ENCODE measurements at regions not wholly inside any gene's neighbourhood (a gene's known extent, or its start where the extent isn't known, plus 50 kb on each side); places are given as distances from the start of the nearest gene placed in this dataset.

DNA sequence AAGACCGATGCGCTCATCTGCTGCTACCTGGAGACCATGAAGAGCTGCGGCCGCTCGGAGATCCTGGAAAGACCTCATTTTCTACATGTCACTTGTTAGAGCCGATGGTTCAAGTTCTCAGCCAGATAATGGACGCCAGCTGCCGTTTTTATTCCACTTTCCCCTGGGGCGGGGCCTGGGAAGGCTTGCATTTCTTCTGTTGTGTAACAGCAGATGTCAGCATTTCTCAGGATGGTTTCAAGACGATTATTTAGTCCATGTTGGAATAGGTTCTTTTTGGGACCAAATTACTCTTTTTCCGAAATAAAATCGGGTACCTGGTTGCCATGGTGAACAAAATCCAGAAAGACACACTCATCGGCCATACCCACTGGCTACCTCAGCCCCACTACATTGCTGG, 1418.3 kb downstream of the CDH11 start:
- Histone ChIP-seq H3K27me3 (no peaks in the 10 kb centered on the region), H3K27ac (no peak overlapping the region), H3K9ac (ENCODE audit: low read depth in 2 of 2, low read length in 2 of 2) (no peak overlapping the region), H3K9me3 (no peaks in the 10 kb centered on the region), H3K36me3 (no peaks in the 10 kb centered on the region), H3K4me3 (no peak overlapping the region), H3K4me1 (no peaks in the 10 kb centered on the region)
- TF ChIP-seq, protein P1, sequence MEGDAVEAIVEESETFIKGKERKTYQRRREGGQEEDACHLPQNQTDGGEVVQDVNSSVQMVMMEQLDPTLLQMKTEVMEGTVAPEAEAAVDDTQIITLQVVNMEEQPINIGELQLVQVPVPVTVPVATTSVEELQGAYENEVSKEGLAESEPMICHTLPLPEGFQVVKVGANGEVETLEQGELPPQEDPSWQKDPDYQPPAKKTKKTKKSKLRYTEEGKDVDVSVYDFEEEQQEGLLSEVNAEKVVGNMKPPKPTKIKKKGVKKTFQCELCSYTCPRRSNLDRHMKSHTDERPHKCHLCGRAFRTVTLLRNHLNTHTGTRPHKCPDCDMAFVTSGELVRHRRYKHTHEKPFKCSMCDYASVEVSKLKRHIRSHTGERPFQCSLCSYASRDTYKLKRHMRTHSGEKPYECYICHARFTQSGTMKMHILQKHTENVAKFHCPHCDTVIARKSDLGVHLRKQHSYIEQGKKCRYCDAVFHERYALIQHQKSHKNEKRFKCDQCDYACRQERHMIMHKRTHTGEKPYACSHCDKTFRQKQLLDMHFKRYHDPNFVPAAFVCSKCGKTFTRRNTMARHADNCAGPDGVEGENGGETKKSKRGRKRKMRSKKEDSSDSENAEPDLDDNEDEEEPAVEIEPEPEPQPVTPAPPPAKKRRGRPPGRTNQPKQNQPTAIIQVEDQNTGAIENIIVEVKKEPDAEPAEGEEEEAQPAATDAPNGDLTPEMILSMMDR (IDR thresholded peaks at IDR 0.05), result no peak
- intact Hi-C loops (cut with DNase I), result no loop called here
- DNase-seq, result no peak

DNA sequence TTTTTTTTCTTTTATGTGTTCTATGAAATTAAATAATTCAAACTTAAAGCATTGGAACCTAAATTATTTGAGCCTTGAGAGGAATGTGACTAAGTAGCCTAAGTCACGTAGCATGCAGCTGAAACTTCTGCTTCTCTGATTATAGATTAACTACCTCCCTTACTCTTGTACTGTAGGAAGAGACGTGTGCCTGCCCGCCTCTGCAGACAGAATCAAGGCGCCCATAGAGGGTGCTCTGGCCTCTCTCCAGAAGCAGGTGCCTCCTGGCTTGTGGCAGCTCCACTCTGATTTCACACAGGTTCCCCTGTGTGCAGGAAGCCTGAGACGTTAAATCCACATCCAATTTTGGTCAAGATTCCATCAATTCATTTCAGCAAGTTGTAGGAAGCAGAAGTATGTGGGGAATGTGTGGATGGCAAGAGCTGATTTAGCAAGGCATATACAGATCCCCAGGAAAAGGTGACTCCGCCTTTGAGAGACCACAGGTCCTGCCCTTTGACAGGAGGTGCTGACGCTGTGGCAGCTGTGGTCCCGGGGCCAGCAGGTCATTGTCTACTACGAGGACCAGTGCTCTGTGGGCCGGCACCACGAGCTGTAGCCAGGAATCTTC, 1418.8 kb downstream of the CDH11 start:
- intact Hi-C loops (cut with DNase I), result no loop called here
- Histone ChIP-seq H3K27me3 (no peaks in the 10 kb centered on the region), H3K9me3 (no peaks in the 10 kb centered on the region), H3K4me3 (no peak overlapping the region), H3K36me3 (no peaks in the 10 kb centered on the region), H3K27ac (no peak overlapping the region), H3K9ac (ENCODE audit: low read depth in 2 of 2, low read length in 2 of 2) (no peak overlapping the region), H3K4me1 (no peaks in the 10 kb centered on the region)
- no peak for DNase-seq
- TF ChIP-seq, protein P1 (IDR thresholded peaks at IDR 0.05), result no peak

GRCh38 chr16:63697736-63698135, 1424.1 kb downstream of the CDH11 start:
- H3K4me3 ChIP-seq, result no peak overlapping the region
- intact Hi-C loops (cut with DNase I), result no loop called here
- H3K27me3 ChIP-seq, result no peaks in the 10 kb centered on the region
- H3K36me3 ChIP-seq, result no peaks in the 10 kb centered on the region
- no peaks in the 10 kb centered on the region for H3K9me3 ChIP-seq
- no peaks in the 10 kb centered on the region for H3K4me1 ChIP-seq
- H3K27ac ChIP-seq, result no peak overlapping the region
- TF ChIP-seq, protein P1 (IDR thresholded peaks at IDR 0.05), result no peak
- no peak for DNase-seq
- no peak overlapping the region for H3K9ac ChIP-seq (ENCODE audit: low read depth in 2 of 2, low read length in 2 of 2)

DNA sequence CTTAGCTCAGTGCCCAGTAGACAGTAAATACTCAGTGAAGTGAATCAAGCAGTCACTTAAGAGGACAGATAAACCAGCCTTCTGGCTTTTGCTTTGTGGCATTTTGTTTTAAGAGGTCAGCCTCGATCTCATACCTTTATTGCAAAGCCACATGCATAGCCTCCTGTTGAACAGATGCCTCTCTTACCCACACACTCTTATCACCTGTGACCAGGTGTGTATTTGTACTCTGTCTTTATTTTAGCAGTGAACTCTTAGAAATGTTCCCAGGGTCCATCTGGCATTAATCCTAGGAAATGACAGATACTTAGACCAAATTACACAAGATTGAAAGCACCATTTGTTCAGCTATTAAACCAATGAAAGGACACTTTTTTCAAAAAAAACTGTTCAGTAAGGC, 1426.5 kb downstream of the CDH11 start:
- H3K9me3 ChIP-seq, result no peaks in the 10 kb centered on the region
- H3K4me3 ChIP-seq, result no peak overlapping the region

GRCh38 chr16:63690961-63691360, 1430.9 kb downstream of the CDH11 start:
- Histone ChIP-seq H3K27me3 (no peaks in the 10 kb centered on the region), H3K9ac (ENCODE audit: low read depth in 2 of 2, low read length in 2 of 2) (no peak overlapping the region), H3K27ac (no peak overlapping the region), H3K9me3 (no peaks in the 10 kb centered on the region), H3K4me3 (no peak overlapping the region), H3K4me1 (no peaks in the 10 kb centered on the region), H3K36me3 (no peaks in the 10 kb centered on the region)
- no peak for DNase-seq
- intact Hi-C loops (cut with DNase I), result no loop called here
- TF ChIP-seq, protein P1 (IDR thresholded peaks at IDR 0.05), result no peak

More for the DNA sequence above, 1426.5 kb downstream of the CDH11 start:
- Histone ChIP-seq H3K36me3 (no peaks in the 10 kb centered on the region), H3K4me1 (no peaks in the 10 kb centered on the region), H3K27me3 (no peaks in the 10 kb centered on the region), H3K9ac (ENCODE audit: low read depth in 2 of 2, low read length in 2 of 2) (no peak overlapping the region), H3K27ac (no peak overlapping the region)
- TF ChIP-seq, protein P1 (IDR thresholded peaks at IDR 0.05), result no peak
- intact Hi-C loops (cut with DNase I), result no loop called here
- DNase-seq, result no peak

All from colonic mucosa (tissue), 4 donors.